H1 (cell line): ENCODE measurements at regions not wholly inside any gene's neighbourhood (a gene's known extent, or its start where the extent isn't known, plus 50 kb on each side); places are given as distances from the start of the nearest gene placed in this dataset.

Source experiments
- CTCF ChIA-PET: fragments of 300-600 bp; sonication (Branson Sonifier 250); formaldehyde crosslinking; loops from one replicate; lab custom pipeline; 2021; ENCODE audit not compliant: partially characterized antibody; lab: Charles Lee
- POLR2A ChIA-PET: fragments of 300-600 bp; sonication (Branson Sonifier 250); formaldehyde crosslinking; loops from one replicate; lab custom pipeline; 2021; ENCODE audit warnings: inconsistent platforms; ENCODE audit not compliant: partially characterized antibody; lab: Charles Lee
- DNase-seq, 2 experiments: peaks; one replicate each; pipeline versions ENCODE4 v3.0.0 to v3.0.0-alpha.2; 2010 to 2022; ENCODE audit warnings: low spot score in 2 of 2, low read depth in 1 of 2, mixed read lengths in 1 of 2
- FAIRE-seq: peaks from 2 replicates; lab custom pipeline; 2011; peaks lifted over from hg19 to GRCh38; lab: Jason Lieb, UNC
- H2AFZ ChIP-seq: 2 replicates; pipeline ENCODE4 v1.8.1; 2012; ENCODE audit warnings: low read length, inconsistent platforms
- H2AK5ac ChIP-seq: 2 replicates; pipeline ENCODE4 v1.6.1; 2013; ENCODE audit warnings: low read depth, low read length
- H2BK120ac ChIP-seq: replicated peaks from 2 replicates; pipeline ENCODE3; 2013; ENCODE audit warnings: low read depth, low read length, inconsistent platforms
- H2BK12ac ChIP-seq: 2 replicates; pipeline ENCODE4 v1.6.1; 2013; ENCODE audit warnings: low read depth, low read length
- H2BK15ac ChIP-seq: 2 replicates; pipeline ENCODE4 v1.6.1; 2013; ENCODE audit warnings: low read length
- H2BK20ac ChIP-seq: 2 replicates; pipeline ENCODE4 v1.6.1; 2013; ENCODE audit warnings: low read length
- H2BK5ac ChIP-seq: 2 replicates; pipeline ENCODE4 v1.6.1; 2013; ENCODE audit warnings: low read depth, low read length
- H3K14ac ChIP-seq: 2 replicates; pipeline ENCODE4 v1.6.1; 2013; ENCODE audit warnings: inconsistent platforms; ENCODE audit not compliant: insufficient read length
- H3K18ac ChIP-seq: 2 replicates; pipeline ENCODE4 v1.6.1; 2013; ENCODE audit warnings: low read length; ENCODE audit errors: extremely low read depth
- H3K23ac ChIP-seq: 2 replicates; pipeline ENCODE4 v1.6.1; 2013; ENCODE audit warnings: inconsistent platforms; ENCODE audit not compliant: insufficient read length
- H3K23me2 ChIP-seq: 2 replicates; pipeline ENCODE4 v1.6.1; 2013; ENCODE audit warnings: low read depth, low read length
- H3K27ac ChIP-seq: 2 replicates; pipeline ENCODE4 v1.6.1; 2011; ENCODE audit warnings: low read depth, low read length, inconsistent platforms
- H3K27me3 ChIP-seq, 4 experiments: replicated peaks in 1 of 4; 1 replicate in 1 of 4; 2 replicates in 3 of 4; pipeline versions ENCODE4 v1.6.1 to v1.8.1; 2011 to 2013; ENCODE audit warnings: low read length in 3 of 4, mild to moderate bottlenecking in 3 of 4, inconsistent platforms in 2 of 4, mixed read lengths in 2 of 4, moderate library complexity in 1 of 4; ENCODE audit not compliant: control insufficient read depth in 3 of 4, insufficient read depth in 3 of 4; ENCODE audit errors: extremely low read depth in 1 of 4
- H3K36me3 ChIP-seq, 4 experiments: 2 replicates each; pipeline versions ENCODE4 v1.6.1 to v1.8.1; 2011 to 2013; ENCODE audit warnings: mild to moderate bottlenecking in 4 of 4, low read length in 3 of 4, moderate library complexity in 2 of 4, control low read depth in 1 of 4, inconsistent platforms in 1 of 4; ENCODE audit not compliant: insufficient read depth in 4 of 4, control insufficient read depth in 2 of 4
- H3K4ac ChIP-seq: replicated peaks from 2 replicates; pipeline ENCODE3; 2013; ENCODE audit warnings: low read length, low read depth, mixed read lengths, inconsistent platforms; ENCODE audit not compliant: insufficient read length
- H3K4me1 ChIP-seq, 4 experiments: replicated peaks in 1 of 4; 1 replicate in 1 of 4; 2 replicates in 3 of 4; pipeline versions ENCODE4 v1.6.1 to v1.8.1; 2011 to 2013; ENCODE audit warnings: low read length in 3 of 4, inconsistent platforms in 2 of 4, mixed read lengths in 1 of 4; ENCODE audit not compliant: insufficient read depth in 4 of 4, control insufficient read depth in 3 of 4
- H3K4me2 ChIP-seq, 2 experiments: 2 replicates each; pipeline versions ENCODE4 v1.6.1 to v1.8.1; 2011 to 2013; ENCODE audit warnings: low read depth in 2 of 2, low read length in 2 of 2, control low read depth in 1 of 2, inconsistent platforms in 1 of 2, mild to moderate bottlenecking in 1 of 2; ENCODE audit not compliant: insufficient read depth in 1 of 2
- H3K4me3 ChIP-seq, 4 experiments: fragments of 200-600, 300-600 bp in 1 of 4; sonication (generic), shearing (Covaris generic), sonication (Bioruptor Twin) in 1 of 4; 2 replicates each; pipeline versions ENCODE4 v1.5.1 to v1.8.1; 2011 to 2016; ENCODE audit warnings: low read length in 4 of 4, low read depth in 3 of 4, control low read depth in 2 of 4, inconsistent platforms in 2 of 4, mild to moderate bottlenecking in 2 of 4, mixed read lengths in 1 of 4, moderate library complexity in 1 of 4; ENCODE audit not compliant: insufficient read depth in 2 of 4; ENCODE audit errors: extremely low read depth in 1 of 4
- H3K56ac ChIP-seq: replicated peaks from 2 replicates; pipeline ENCODE3; 2013; ENCODE audit warnings: low read depth, mild to moderate bottlenecking, mixed read lengths, low read length, inconsistent platforms; ENCODE audit not compliant: insufficient read length
- H3K79me1 ChIP-seq: 2 replicates; pipeline ENCODE4 v1.6.1; 2013; ENCODE audit warnings: low read depth, low read length, control low read depth
- H3K79me2 ChIP-seq, 2 experiments: 2 replicates each; pipeline versions ENCODE4 v1.6.1 to v1.8.1; 2012 to 2013; ENCODE audit warnings: low read length in 2 of 2, mild to moderate bottlenecking in 2 of 2, inconsistent platforms in 1 of 2; ENCODE audit not compliant: insufficient read depth in 2 of 2, control insufficient read depth in 1 of 2
- H3K9ac ChIP-seq, 4 experiments: replicated peaks in 1 of 4; 1 replicate in 1 of 4; 2 replicates in 3 of 4; pipeline versions ENCODE4 v1.6.1 to v1.8.1; 2011 to 2013; ENCODE audit warnings: low read depth in 3 of 4, low read length in 3 of 4, control low read depth in 2 of 4, mild to moderate bottlenecking in 2 of 4, moderate library complexity in 2 of 4, inconsistent platforms in 1 of 4; ENCODE audit errors: extremely low read depth in 1 of 4
- H3K9me3 ChIP-seq, 2 experiments: 2 replicates each; pipeline versions ENCODE4 v1.6.1 to v1.8.1; 2012 to 2013; ENCODE audit warnings: mild to moderate bottlenecking in 2 of 2, moderate library complexity in 2 of 2, control low read depth in 1 of 2, inconsistent platforms in 1 of 2, low read depth in 1 of 2, low read length in 1 of 2, mixed read lengths in 1 of 2; ENCODE audit not compliant: insufficient read depth in 2 of 2
- H4K20me1 ChIP-seq, 2 experiments: replicated peaks in 1 of 2; 2 replicates each; pipeline versions ENCODE3 to v1.8.1; 2011 to 2013; ENCODE audit warnings: inconsistent platforms in 2 of 2, low read length in 2 of 2, mild to moderate bottlenecking in 1 of 2; ENCODE audit not compliant: insufficient read depth in 2 of 2, control insufficient read depth in 1 of 2
- H4K5ac ChIP-seq: 2 replicates; pipeline ENCODE4 v1.6.1; 2013; ENCODE audit warnings: low read length, low read depth, mixed read lengths, inconsistent platforms; ENCODE audit not compliant: insufficient read length
- H4K8ac ChIP-seq: 2 replicates; pipeline ENCODE4 v1.8.0; 2013; ENCODE audit warnings: mild to moderate bottlenecking, moderate library complexity, low read length, inconsistent platforms; ENCODE audit not compliant: insufficient read depth; ENCODE audit errors: extremely low read depth
- H4K91ac ChIP-seq: replicated peaks from 2 replicates; pipeline ENCODE3; 2013; ENCODE audit warnings: low read length, mixed read lengths, inconsistent platforms; ENCODE audit not compliant: insufficient read length
- KDM4A ChIP-seq: IDR thresholded peaks from one replicate; pipeline ENCODE4 v1.7.1; 2012; ENCODE audit warnings: low read depth, mild to moderate bottlenecking, moderate library complexity, low read length, inconsistent platforms; ENCODE audit not compliant: severe bottlenecking
- NANOG ChIP-seq: IDR thresholded peaks from 2 replicates; pipeline ENCODE4 v1.6.1; 2011; ENCODE audit warnings: low read length, low read depth, mild to moderate bottlenecking, inconsistent platforms; ENCODE audit not compliant: insufficient read depth, poor library complexity, severe bottlenecking
- RBBP5 ChIP-seq: IDR thresholded peaks from 2 replicates; pipeline ENCODE4 v1.7.1; 2012; ENCODE audit warnings: low read depth, mild to moderate bottlenecking, inconsistent platforms, low read length, moderate library complexity, borderline replicate concordance
- SAP30 ChIP-seq: fragments of 300-600 bp; sonication (generic); IDR thresholded peaks from 2 replicates; pipeline ENCODE4 v1.7.1; 2012; ENCODE audit warnings: low read length, moderate library complexity, mild to moderate bottlenecking, inconsistent platforms; ENCODE audit not compliant: insufficient read depth, insufficient replicate concordance
- SIN3A ChIP-seq, 2 experiments: IDR thresholded peaks in 1 of 2; conservative IDR thresholded peaks in 1 of 2; 2 replicates each; pipeline ENCODE4 v1.6.1; 2011 to 2012; ENCODE audit warnings: low read length in 2 of 2, improper control_type of control experiment in 1 of 2, low read depth in 1 of 2, mild to moderate bottlenecking in 1 of 2
- SP1 ChIP-seq: IDR thresholded peaks from 2 replicates; pipeline ENCODE4 v1.6.1; 2011; ENCODE audit warnings: low read depth, low read length
- SUZ12 ChIP-seq: fragments of 200-600 bp; sonication (generic); IDR thresholded peaks from 2 replicates; pipeline ENCODE4 v1.6.1; 2012; ENCODE audit warnings: mild to moderate bottlenecking, inconsistent platforms, low read length, moderate library complexity, mixed read lengths
- TEAD4 ChIP-seq: IDR thresholded peaks from 2 replicates; pipeline ENCODE4 v1.6.1; 2012; ENCODE audit warnings: low read depth, low read length, inconsistent platforms, mixed read lengths
- WGBS, 2 experiments: shearing (Covaris generic) in 1 of 2; methylation state at CpG; one replicate each; pipeline versions ENCODE4 v1.1.6 to v1.1.7; 2013 to 2015; ENCODE audit warnings: low lambda C conversion rate in 2 of 2, mixed read lengths in 2 of 2, inconsistent platforms in 1 of 2, low coverage in 1 of 2, missing lambda C conversion rate in 1 of 2; ENCODE audit not compliant: insufficient replicate concordance in 2 of 2, insufficient coverage in 1 of 2, insufficient read length in 1 of 2; ENCODE audit errors: extremely low coverage in 1 of 2, missing lambda C conversion rate in 1 of 2; 5-methylcytosine and 5-hydroxymethylcytosine counted together
- TF ChIP-seq, protein P1 (sequence below): IDR thresholded peaks from 2 replicates; pipeline ENCODE4 v1.6.1; 2012; ENCODE audit warnings: inconsistent platforms

DNA sequence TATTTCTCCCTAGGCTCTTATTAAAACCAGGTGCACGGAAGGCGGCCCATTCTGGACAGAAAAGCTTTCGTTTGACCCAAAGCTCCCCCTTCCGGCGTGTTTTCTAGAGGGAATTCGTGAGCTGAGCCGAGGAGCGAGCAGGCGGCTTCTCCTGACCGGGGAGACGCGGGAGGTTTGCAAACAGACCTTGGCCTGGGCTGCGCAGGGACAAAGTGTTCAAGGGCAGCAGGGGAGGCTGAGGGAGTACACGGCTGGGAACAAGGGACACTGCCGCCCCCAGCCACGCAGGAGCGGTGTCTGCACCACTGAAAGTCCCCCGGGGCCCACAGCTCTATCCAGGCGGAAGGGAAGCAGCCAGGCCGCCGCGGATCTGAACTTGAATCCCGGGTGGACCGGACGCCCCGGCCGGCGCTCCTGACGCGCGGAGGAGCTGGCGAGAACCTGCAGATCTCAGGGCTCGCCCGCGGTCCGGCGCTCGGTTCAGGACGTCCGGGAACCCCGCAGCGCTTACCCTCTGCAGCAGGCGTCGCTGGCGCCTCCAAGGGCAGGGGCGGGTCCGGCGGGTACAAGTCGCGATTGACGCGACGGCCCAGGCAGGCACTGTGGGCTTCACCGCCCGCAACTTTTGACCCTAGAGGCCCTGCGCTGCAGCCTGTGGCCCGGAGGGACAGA lies 101.9 kb downstream of the WT1 start:
- no peak overlapping the region for H3K14ac ChIP-seq
- peak overlapping the region; percentile 35 for H4K5ac ChIP-seq
- H3K18ac ChIP-seq = peak overlapping the region; percentile 71
- H4K20me1 ChIP-seq = no peaks in the 10 kb centered on the region
- H2BK20ac ChIP-seq = no peak overlapping the region
- H3K23ac ChIP-seq = no peak overlapping the region
- peaks cover 3% of the 10 kb centered on the region; the same call in 1 of the 2 replicates for H3K23me2 ChIP-seq
- CTCF ChIA-PET = interaction anchor here (0.6 to 8.8 kb wide), 22 partner anchors 10 to 468 kb away, joined by 3 to 125 read pairs (median 3); no protein-coding TSS in a partner anchor
- H3K9me3 ChIP-seq = no peaks in the 10 kb centered on the region
- WGBS, 2 experiments = 4% methylated on average over 48 of the region's 57 CpGs; no CpG with 5 or more reads in 1 of the 2 experiments
- no peak overlapping the region for H3K27ac ChIP-seq
- no peak overlapping the region for H2BK120ac ChIP-seq
- H3K9ac ChIP-seq = no peak overlapping the region; a peak in 1 of 7 replicates
- no peak overlapping the region for H2BK15ac ChIP-seq
- POLR2A ChIA-PET = interaction anchor here (1.0 to 1.3 kb wide), 4 partner anchors 10 to 251 kb away, joined by 3 to 5 read pairs (median 4); partner anchors contain the start of gene EIF3M
- H2AFZ ChIP-seq = peak overlapping the region; percentile 94
- H3K56ac ChIP-seq = peak overlapping the region; percentile 38
- 0 out of 2 replicates have a peak overlapping the region, but pooled peaks have one; percentile 27 for H2BK12ac ChIP-seq
- no peaks in the 10 kb centered on the region for H3K79me2 ChIP-seq
- H3K27me3 ChIP-seq = peaks cover 0 to 28% (median 19%) of the 10 kb centered on the region in 4 experiments; a peak in 6 of 7 replicates
- H3K4me3 ChIP-seq = peak overlapping the region; percentile 40 to 65 (median 54)
- peak overlapping the region; percentile 90 for H4K8ac ChIP-seq
- no peak overlapping the region for H2AK5ac ChIP-seq
- no peaks in the 10 kb centered on the region for H3K79me1 ChIP-seq
- peak overlapping the region; percentile 74 to 93 for H3K4me2 ChIP-seq
- H3K36me3 ChIP-seq = no peaks in the 10 kb centered on the region
- H3K4me1 ChIP-seq = peaks cover 2 to 7% (median 5%) of the 10 kb centered on the region in 4 experiments; a peak in 3 of 7 replicates
- peak; percentile 38 to 84 for DNase-seq
- H2BK5ac ChIP-seq = no peak overlapping the region
- peak overlapping the region; percentile 92 for H4K91ac ChIP-seq
- peak overlapping the region; percentile 44 for H3K4ac ChIP-seq
- FAIRE-seq = no peak
- TF ChIP-seq RBBP5 (peak; percentile 59; the same call in 1 of the 2 replicates), SAP30 (no peak), SIN3A (conservative IDR thresholded peaks at IDR 0.05 in 1 of 2, IDR thresholded peaks at IDR 0.05 in 1 of 2; ENCODE audit: low read depth in 1 of 2, low read length in 2 of 2) (no peak), SP1 (no peak), SUZ12 (peak; percentile 6; the same call in 1 of the 2 replicates), KDM4A (peak; percentile 90), NANOG (no peak), TEAD4 (no peak)
- TF ChIP-seq, protein P1, sequence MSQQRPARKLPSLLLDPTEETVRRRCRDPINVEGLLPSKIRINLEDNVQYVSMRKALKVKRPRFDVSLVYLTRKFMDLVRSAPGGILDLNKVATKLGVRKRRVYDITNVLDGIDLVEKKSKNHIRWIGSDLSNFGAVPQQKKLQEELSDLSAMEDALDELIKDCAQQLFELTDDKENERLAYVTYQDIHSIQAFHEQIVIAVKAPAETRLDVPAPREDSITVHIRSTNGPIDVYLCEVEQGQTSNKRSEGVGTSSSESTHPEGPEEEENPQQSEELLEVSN = peak; percentile 89
